GM21526 (cell line): ENCODE measurements at regions not wholly inside any gene's neighbourhood (a gene's known extent, or its start where the extent isn't known, plus 50 kb on each side); places are given as distances from the start of the nearest gene placed in this dataset.

Source experiments
- ATAC-seq: cut with Tn5 transposase; IDR thresholded peaks from one replicate; pipeline ENCODE4 v1.9.1; 2021; ENCODE audit warnings: moderate library complexity; ENCODE audit not compliant: unreplicated experiment, low FRiP score

GRCh38 chr11:106397787-106398501 is 320.5 kb downstream of the AASDHPPT start:
- ATAC-seq, result no peak

DNA sequence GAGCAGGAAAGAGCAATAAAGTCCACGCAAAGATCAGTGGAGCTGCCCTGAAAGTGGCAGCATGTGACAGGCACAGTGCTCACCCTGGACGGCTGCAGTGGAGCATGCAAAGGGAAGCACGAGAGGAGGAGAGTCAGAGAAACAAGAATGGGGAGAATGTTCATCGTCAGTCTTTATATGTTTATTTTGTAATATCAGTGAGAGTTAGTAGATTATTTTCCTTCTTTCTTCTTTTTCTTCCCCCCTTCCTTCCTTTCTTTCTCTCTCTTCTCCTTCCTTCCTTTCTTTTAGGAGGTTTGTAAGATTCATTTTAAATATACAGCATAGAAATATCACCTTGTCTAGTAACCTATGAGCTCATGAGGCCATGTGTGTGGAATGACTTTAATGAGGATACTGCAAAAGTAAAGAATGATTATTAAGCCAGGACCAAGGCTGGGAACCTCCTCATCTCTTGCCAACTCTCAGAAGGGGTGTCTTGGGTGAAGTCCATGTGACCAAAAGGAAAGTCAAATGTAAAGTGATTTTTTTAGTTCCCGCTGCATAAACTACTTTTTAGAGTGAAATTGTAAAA is 321.1 kb downstream of the AASDHPPT start:
- ATAC-seq, result no peak

DNA sequence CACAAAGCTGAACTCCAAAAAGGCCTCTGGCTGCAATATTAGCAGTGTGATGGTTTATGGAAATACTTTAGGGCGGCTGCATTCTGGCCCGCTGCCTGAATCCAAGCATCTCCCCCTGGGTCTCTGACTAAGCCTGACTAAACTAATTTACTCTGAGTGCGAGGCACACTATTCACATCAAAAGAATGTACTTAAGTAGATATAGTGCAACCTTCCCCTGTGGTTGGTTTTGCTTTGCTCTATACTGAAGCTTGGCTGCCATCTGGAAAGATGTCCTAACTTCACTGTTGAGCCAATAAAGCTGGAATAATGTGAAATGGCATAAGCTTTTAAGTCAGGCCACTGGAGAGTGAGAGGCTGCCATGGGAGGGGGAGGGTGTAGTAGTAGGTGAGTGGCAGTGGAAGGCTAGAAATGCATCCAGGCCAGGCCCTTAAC is 321.6 kb downstream of the AASDHPPT start:
- no peak for ATAC-seq

DNA sequence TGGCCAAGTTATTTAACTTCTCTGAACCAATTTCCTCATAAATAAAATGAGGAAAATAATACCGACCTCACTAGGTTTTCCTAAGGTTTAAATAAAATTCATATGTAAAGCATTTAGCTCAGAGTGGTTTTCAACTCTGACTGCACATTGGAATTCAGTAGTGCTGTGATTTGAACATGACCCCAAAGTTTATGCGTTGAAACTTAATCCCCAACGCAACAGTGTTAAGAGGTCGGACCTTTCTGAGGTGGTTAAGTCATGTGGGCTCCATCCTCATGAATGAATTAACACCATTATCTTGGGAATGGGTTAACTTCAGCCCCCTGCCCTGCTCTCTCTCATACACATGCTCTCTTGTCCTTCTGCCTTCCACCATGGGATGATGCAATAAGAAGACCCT is 322.2 kb downstream of the AASDHPPT start:
- ATAC-seq, result no peak

DNA sequence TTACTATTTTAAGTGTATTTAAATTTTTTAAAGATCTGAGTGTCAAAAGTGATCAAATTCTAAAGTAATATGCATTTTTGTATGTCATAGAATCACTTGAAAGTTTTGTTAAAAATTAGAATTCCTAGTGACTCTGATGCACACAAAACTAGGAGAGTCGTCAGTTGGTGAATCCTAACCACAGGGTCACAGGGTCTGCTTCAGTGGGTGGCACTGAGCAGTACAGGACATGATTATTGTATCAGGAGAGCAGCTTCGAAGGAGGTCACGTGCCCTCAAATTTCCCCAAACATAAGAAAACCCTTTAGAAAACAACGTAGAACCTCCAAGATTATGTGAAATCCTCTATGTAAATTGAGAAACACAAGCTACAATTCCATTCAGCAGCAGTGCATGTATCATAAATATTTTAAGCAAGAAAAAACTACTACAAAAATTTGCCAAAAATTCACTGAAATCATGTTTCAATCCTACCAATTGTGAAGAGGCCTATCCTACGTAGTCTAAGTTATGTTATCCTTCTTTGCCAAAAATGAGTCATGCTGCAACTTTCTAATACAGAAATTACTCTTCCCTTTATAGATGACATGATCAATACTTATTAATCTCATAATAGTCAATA is 323.6 kb downstream of the AASDHPPT start:
- no peak for ATAC-seq

DNA sequence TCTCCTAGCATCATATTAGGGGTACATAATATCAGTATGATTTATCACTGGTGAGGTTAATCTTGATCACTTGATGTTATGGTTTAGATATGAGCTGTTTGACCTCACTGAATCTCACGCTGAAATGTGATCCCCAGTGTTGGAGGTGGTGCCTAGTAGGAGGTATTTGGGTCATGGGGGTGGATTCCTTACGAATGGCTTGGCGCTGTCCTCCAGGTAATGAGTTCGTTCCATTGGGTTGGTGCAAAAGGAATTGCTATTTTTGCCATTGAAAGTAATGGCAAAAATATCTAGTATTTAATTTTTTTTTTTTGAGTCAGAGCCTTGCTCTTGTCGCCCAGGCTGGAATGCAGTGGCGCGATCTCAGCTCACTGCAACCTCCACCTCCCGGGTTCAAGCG is 326.3 kb downstream of the AASDHPPT start:
- no peak for ATAC-seq

- no peak for ATAC-seq
These were observed 331.8 kb downstream of the AASDHPPT start for GRCh38 chr11:106409222-106409621.

- no peak for ATAC-seq
These were observed 332.2 kb downstream of the AASDHPPT start for GRCh38 chr11:106409671-106410070.

DNA sequence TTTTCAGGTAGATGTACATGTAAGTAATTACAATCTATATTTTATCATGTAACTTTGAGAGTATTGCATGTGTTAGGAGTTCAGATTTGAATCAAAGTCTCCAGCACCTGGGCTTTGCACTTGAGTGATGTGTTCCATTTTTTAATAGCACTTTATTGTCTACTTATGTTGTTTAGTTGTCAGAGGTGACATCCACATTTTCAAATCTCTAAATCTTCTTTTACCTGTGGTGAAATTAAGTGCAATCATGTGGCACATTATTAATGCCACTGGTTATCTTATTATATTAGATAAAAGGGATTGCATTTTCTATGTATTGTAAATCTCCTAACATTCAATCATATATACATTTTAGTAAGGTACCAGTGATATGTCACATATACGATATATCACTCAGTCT is 333.4 kb downstream of the AASDHPPT start:
- no peak for ATAC-seq

DNA sequence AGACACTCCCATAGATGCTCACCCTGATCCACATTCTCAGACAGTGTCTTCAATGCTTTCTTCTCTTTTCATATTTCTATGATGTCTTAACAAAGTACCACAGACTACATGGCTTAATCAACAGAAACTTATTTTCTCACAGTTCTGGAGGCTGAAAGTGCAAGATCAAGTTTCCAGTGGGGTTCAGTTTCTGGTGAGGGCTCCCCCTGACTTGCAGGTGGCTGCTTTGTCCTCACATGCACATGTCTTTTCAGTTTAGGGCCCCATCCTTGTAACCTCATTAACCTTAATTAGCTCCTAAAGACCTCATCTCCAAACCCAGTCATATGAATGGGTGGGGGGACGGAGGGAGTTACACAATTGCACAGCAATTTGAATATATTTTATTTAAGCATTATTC is 335.8 kb downstream of the AASDHPPT start:
- no peak for ATAC-seq

GRCh38 chr11:106415510-106415909 is 338.0 kb downstream of the AASDHPPT start:
- no peak for ATAC-seq

GRCh38 chr11:106418791-106419190 is 341.3 kb downstream of the AASDHPPT start:
- no peak for ATAC-seq

DNA sequence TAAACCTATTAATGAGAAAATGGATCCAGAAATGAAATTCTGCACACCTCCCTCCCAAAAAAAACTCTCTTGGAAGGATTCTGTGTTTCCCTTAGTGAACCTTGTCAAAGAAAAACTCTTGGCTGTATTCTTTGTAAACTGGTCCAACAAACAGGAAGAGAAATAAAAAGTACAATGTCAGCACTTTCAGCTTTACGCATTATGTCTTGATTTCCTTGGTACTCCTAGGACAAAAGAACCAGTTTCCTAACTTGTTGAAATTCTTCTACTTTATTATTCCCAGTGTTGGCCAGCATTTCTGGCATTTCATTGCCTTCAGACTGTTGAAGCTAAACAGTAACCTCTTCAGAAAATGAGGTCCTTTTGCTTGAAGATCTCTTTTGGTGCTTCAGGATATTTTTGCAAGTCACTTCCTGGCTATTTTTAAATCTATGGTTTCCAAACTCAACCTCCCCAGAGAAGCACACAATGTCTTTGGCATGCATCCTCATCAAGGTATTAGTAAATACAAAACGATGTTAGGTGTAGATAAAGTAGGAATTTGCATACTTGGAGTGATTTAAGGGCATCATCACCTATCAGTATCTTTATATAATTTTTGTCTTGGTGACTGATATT is 342.7 kb downstream of the AASDHPPT start:
- ATAC-seq, result no peak

- no peak for ATAC-seq
These were observed 343.2 kb downstream of the AASDHPPT start for GRCh38 chr11:106420686-106421085.

DNA sequence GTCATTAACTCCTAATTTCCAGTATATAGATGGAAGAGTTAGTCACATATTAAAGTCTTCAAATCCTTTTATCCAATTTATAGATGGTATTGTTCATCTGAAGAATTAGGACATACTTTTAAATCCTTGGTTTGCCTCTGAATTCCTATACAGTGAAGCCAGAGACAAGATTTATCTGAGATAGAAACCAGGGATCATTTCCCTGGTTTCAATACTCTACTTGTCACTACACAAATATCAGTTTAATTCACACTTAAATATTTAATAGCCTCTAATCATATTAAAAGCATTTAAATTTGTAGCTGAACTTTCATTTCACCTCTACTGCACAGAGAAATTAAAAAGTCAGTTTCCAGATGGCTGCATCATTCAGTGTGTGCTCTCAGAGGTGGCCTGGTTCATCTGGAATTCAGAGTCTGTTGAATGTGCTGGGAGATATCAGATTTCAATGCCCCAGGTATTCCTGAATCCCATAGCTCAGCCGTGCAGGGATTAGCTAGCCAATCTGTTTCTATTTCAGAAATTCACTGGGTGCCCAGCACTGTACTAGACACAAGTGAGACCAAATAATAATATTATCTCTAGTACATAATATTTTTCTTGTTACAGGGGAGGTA is 344.3 kb downstream of the AASDHPPT start:
- no peak for ATAC-seq

GRCh38 chr11:106422583-106422982 is 345.1 kb downstream of the AASDHPPT start:
- no peak for ATAC-seq

DNA sequence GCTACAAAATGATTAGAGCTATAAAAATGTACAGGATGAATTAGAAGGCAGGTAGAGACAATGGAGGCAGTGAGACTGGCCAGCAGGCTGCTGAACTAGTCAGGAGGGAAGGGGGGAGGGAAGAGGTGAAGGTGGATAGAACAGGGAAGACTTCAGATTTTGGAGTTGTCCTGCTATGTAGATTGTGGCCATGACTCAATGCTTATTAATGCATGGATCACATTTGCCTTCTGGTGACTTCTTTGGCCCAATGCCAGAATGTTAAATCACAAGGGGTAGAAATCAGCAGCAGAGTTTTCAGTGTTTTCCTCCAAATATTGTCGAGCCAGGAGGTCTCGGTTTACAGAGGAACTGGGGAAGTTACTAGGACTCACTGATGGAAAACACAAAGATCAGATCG is 346.6 kb downstream of the AASDHPPT start:
- ATAC-seq, result no peak

DNA sequence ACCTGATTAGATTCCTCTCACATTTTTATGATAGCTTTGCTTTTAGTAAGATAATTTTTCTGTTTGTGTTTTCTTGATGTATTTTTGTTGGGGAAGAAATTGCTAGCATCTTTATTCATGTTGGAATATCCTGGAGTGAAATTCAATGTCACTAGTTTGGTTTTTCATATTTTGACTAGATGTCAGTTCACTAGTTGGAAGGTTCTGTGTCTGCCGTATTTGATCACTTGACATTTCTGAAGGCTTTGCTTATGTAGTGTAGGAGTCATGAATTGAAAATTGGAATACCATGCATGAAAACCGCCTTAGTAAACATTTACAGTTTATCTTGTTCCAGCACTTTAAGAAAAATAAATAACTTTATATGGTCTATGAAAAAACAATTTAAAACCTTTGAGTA is 348.4 kb downstream of the AASDHPPT start:
- ATAC-seq, result no peak

GRCh38 chr11:106426696-106427095 is 349.2 kb downstream of the AASDHPPT start:
- no peak for ATAC-seq

DNA sequence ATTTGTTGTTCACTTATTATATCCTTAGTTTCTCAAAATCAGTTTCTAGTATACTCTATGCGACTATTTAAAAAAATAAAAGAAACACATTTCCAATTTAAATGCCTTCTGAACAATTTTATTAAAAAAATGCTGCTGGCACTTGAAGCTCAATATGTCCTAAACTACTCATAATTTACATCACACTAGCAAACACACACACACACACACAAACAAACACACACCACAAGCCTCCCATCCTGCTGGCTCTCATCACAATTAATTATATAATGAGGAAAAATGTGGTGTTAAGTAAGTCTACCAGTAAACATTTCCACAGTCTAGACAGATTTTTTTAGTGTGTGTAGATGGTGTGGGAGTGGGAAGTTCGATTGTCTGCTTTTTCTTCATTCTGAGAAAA is 350.3 kb downstream of the AASDHPPT start:
- no peak for ATAC-seq

- no peak for ATAC-seq
These were observed 364.6 kb downstream of the AASDHPPT start for GRCh38 chr11:106442032-106442431.
